Spleen (tissue), 11 donors: ENCODE measurements at regions not wholly inside any gene's neighbourhood (a gene's known extent, or its start where the extent isn't known, plus 50 kb on each side); places are given as distances from the start of the nearest gene placed in this dataset.

ENCODE experiments used
- DNase-seq: peaks from one replicate; pipeline ENCODE4 v3.0.0-alpha.2; 2020
- H3K27ac ChIP-seq, 8 donors: fragments of 200-600 bp; sonication (generic) in 7 of 8; 1 replicate in 4 of 8; 2 replicates in 4 of 8; pipeline versions ENCODE4 v1.5.0 to v1.8.0; 2016 to 2021; ENCODE audit warnings: inconsistent platforms in 4 of 8, mild to moderate bottlenecking in 4 of 8, moderate library complexity in 1 of 8
- H3K27me3 ChIP-seq, 7 donors: fragments of 200-600 bp; sonication (generic) in 6 of 7; replicated peaks in 1 of 7; 1 replicate in 4 of 7; 2 replicates in 3 of 7; pipeline versions ENCODE4 v1.5.0 to v1.8.0; 2016 to 2021; ENCODE audit warnings: inconsistent platforms in 3 of 7, mild to moderate bottlenecking in 1 of 7
- H3K36me3 ChIP-seq, 6 donors: fragments of 200-600 bp; sonication (generic) in 5 of 6; 1 replicate in 4 of 6; 2 replicates in 2 of 6; pipeline versions ENCODE4 v1.5.0 to v1.8.0; 2016 to 2021; ENCODE audit warnings: inconsistent platforms in 2 of 6
- H3K4me1 ChIP-seq, 6 donors: fragments of 200-600 bp; sonication (generic) in 5 of 6; 1 replicate in 3 of 6; 2 replicates in 3 of 6; pipeline versions ENCODE4 v1.5.0 to v1.8.0; 2016 to 2021; ENCODE audit warnings: inconsistent platforms in 3 of 6
- H3K4me3 ChIP-seq, 8 donors: fragments of 200-600 bp; sonication (generic) in 7 of 8; 1 replicate in 4 of 8; 2 replicates in 4 of 8; pipeline versions ENCODE4 v1.5.0 to v1.8.0; 2016 to 2021; ENCODE audit warnings: inconsistent platforms in 4 of 8, mild to moderate bottlenecking in 4 of 8, moderate library complexity in 2 of 8
- H3K9me3 ChIP-seq, 8 donors: fragments of 200-600 bp; sonication (generic) in 7 of 8; 1 replicate in 4 of 8; 2 replicates in 4 of 8; pipeline versions ENCODE4 v1.5.0 to v1.8.0; 2016 to 2021; ENCODE audit warnings: inconsistent platforms in 4 of 8
- CTCF ChIP-seq, 11 experiments: fragments of 200-600 bp in 7 of 11; fragments of 450-650 bp in 4 of 11; sonication (generic) in 4 of 11; IDR thresholded peaks in 8 of 11; conservative IDR thresholded peaks in 3 of 11; 1 replicate in 7 of 11; 2 replicates in 4 of 11; pipeline versions ENCODE4 v1.4.0 to v1.8.0; 2016 to 2021; ENCODE audit warnings: antibody characterized with exemption in 11 of 11, inconsistent platforms in 4 of 11, mild to moderate bottlenecking in 1 of 11
- POLR2A ChIP-seq, 3 donors: fragments of 450-650 bp; IDR thresholded peaks; one replicate each; pipeline ENCODE4 v1.5.1; 2017; ENCODE audit warnings: antibody characterized with exemption in 3 of 3, mild to moderate bottlenecking in 1 of 3
- POLR2AphosphoS5 ChIP-seq, 3 donors: sonication (generic); formaldehyde crosslinking; IDR thresholded peaks; one replicate each; pipeline ENCODE4 v1.5.1; 2017; ENCODE audit warnings: antibody characterized with exemption in 3 of 3
- WGBS, 5 donors: extraction: QIAGEN DNeasy Blood & Tissue Kit in 3 of 5; methylation state at CpG; one replicate each; pipeline versions ENCODE4 v1.1.5 to v1.1.7; 2013 to 2018; 5-methylcytosine and 5-hydroxymethylcytosine counted together
- intact Hi-C: fragments of 100-400 bp; cut with DNase I; formaldehyde crosslinking; loops from one replicate; pipeline ENCODE4 v1.15.0; 2023; ENCODE audit warnings: low total_unique reads
- donor health status: healthy with polysubstance abuse.
- donor health status: DM: no; HTN: no; CAD: no; lungs with moderate emphysema.
- donor health status: DM: no; HTN: no; CAD: no.
- donor health status: Bipolar disorder and iron deficiency.
- donor health status: healthy.
- donor health status: DM: no; HTN: no; CAD: no.
- donor health status: DM: yes; HTN: yes; CAD: no.

- Histone ChIP-seq H3K36me3 (no peaks in the 10 kb centered on the region), H3K27ac (no peak overlapping the region), H3K4me3 (no peak overlapping the region), H3K9me3 (no peaks in the 10 kb centered on the region), H3K27me3 (no peaks in the 10 kb centered on the region), H3K4me1 (peaks cover 0 to 9% (median 2%) of the 10 kb centered on the region in 6 donors)
- no peak for TF ChIP-seq POLR2A (IDR thresholded peaks at IDR 0.05)
- TF ChIP-seq CTCF (IDR thresholded peaks at IDR 0.05 in 8 of 11, conservative IDR thresholded peaks at IDR 0.05 in 3 of 11), result no peak
- TF ChIP-seq POLR2AphosphoS5 (IDR thresholded peaks at IDR 0.05), result no peak
- intact Hi-C loops, result loop anchor here (10.0 kb wide), 1 partner anchor 240 kb away; no protein-coding TSS in a partner anchor
- peak; percentile 47 for DNase-seq
- 41 to 76% (median 60%) methylated on average over 9 to 10 of the region's 10 CpGs for WGBS, 5 donors
These were observed 187.5 kb upstream of the ZNF469 start for GRCh38 chr16:88195269-88195705.

DNA sequence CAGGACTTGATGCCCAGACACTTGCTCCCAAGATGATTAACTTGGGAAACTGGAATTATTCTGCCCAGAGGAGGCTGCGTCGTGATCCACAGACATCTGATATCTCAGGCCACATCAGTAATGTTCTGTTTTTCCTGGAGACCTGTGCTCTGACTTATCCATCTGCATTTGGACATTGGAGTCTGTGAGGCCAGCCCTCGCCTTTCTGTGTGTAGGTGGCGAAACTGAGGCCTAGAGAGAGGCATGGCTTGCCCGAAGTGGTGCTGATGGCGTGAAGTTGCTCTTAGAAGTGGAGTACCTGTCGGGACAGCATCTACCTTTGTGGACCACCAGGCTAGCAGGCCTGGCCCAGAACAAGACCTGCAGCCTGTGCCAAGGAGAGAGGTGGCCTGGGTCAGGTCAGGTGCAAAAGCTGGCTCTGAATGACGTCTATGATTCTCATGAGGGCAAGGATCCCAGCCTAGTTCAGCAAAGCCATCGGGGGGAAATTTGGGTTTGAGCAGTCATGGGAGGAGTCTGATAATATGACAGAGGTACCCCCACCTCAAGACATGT lies 186.8 kb upstream of the ZNF469 start:
- H3K27me3 ChIP-seq, result no peaks in the 10 kb centered on the region
- H3K27ac ChIP-seq, result no peak overlapping the region
- H3K4me1 ChIP-seq, result peaks cover 0 to 9% (median 2%) of the 10 kb centered on the region in 6 donors
- TF ChIP-seq CTCF (IDR thresholded peaks at IDR 0.05 in 8 of 11, conservative IDR thresholded peaks at IDR 0.05 in 3 of 11) (no peak), POLR2AphosphoS5 (IDR thresholded peaks at IDR 0.05) (no peak), POLR2A (IDR thresholded peaks at IDR 0.05) (no peak)
- H3K36me3 ChIP-seq, result no peaks in the 10 kb centered on the region
- H3K4me3 ChIP-seq, result no peak overlapping the region
- intact Hi-C loops, result loop anchor here (10.0 kb wide), 1 partner anchor 239 kb away; no protein-coding TSS in a partner anchor
- no peaks in the 10 kb centered on the region for H3K9me3 ChIP-seq
- 83 to 97% (median 88%) methylated on average over 8 to 9 of the region's 9 CpGs for WGBS, 5 donors
- peak; percentile 34 for DNase-seq

GRCh38 chr16:88196471-88197400 lies 186.0 kb upstream of the ZNF469 start:
- Histone ChIP-seq H3K4me3 (no peak overlapping the region), H3K36me3 (no peaks in the 10 kb centered on the region), H3K27ac (no peak overlapping the region), H3K27me3 (no peaks in the 10 kb centered on the region), H3K9me3 (no peaks in the 10 kb centered on the region), H3K4me1 (peaks cover 0 to 9% (median 2%) of the 10 kb centered on the region in 6 donors)
- TF ChIP-seq CTCF (IDR thresholded peaks at IDR 0.05 in 8 of 11, conservative IDR thresholded peaks at IDR 0.05 in 3 of 11) (no peak), POLR2A (IDR thresholded peaks at IDR 0.05) (no peak), POLR2AphosphoS5 (IDR thresholded peaks at IDR 0.05) (no peak)
- intact Hi-C loops, result loop anchor here (10.0 kb wide), 1 partner anchor 238 kb away; no protein-coding TSS in a partner anchor
- 75 to 89% (median 81%) methylated on average over 13 to 16 of the region's 16 CpGs for WGBS, 5 donors
- DNase-seq, result peak; percentile 52
